ENCODE measurements at regions not wholly inside any gene's neighbourhood (a gene's known extent, or its start where the extent isn't known, plus 50 kb on each side); places are given as distances from the start of the nearest gene placed in this dataset.

DNA sequence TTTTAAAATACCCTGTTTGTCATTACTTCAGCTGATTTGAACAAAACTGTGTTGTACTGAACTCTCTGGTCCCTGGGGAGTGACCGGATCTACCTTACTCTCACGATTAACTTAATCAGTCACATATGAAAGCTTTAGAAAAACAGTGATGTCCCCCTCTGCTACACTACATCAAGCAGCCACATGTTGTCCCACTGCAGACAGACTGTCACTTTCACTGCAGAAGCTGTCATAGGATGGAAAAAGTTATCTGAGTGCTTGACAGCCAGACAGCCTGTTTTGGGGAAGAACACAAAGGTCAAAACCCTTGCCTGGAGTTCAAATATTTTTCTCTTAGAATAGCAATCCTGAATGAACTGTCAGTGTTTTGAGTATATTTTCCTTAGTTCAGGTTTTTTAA, 546.4 kb downstream of the DTWD2 start (continued):
- TF ChIP-seq EZH2 (IDR thresholded peaks at IDR 0.05; ENCODE audit: low read depth, unreplicated experiment) (no peak), JUNB (IDR thresholded peaks at IDR 0.05; ENCODE audit: unreplicated experiment) (no peak), EZH2phosphoT487 (IDR thresholded peaks at IDR 0.05; ENCODE audit: unreplicated experiment) (no peak)
- TF ChIP-seq, protein P1, sequence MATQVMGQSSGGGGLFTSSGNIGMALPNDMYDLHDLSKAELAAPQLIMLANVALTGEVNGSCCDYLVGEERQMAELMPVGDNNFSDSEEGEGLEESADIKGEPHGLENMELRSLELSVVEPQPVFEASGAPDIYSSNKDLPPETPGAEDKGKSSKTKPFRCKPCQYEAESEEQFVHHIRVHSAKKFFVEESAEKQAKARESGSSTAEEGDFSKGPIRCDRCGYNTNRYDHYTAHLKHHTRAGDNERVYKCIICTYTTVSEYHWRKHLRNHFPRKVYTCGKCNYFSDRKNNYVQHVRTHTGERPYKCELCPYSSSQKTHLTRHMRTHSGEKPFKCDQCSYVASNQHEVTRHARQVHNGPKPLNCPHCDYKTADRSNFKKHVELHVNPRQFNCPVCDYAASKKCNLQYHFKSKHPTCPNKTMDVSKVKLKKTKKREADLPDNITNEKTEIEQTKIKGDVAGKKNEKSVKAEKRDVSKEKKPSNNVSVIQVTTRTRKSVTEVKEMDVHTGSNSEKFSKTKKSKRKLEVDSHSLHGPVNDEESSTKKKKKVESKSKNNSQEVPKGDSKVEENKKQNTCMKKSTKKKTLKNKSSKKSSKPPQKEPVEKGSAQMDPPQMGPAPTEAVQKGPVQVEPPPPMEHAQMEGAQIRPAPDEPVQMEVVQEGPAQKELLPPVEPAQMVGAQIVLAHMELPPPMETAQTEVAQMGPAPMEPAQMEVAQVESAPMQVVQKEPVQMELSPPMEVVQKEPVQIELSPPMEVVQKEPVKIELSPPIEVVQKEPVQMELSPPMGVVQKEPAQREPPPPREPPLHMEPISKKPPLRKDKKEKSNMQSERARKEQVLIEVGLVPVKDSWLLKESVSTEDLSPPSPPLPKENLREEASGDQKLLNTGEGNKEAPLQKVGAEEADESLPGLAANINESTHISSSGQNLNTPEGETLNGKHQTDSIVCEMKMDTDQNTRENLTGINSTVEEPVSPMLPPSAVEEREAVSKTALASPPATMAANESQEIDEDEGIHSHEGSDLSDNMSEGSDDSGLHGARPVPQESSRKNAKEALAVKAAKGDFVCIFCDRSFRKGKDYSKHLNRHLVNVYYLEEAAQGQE (IDR thresholded peaks at IDR 0.05; ENCODE audit: unreplicated experiment) = no peak

DNA sequence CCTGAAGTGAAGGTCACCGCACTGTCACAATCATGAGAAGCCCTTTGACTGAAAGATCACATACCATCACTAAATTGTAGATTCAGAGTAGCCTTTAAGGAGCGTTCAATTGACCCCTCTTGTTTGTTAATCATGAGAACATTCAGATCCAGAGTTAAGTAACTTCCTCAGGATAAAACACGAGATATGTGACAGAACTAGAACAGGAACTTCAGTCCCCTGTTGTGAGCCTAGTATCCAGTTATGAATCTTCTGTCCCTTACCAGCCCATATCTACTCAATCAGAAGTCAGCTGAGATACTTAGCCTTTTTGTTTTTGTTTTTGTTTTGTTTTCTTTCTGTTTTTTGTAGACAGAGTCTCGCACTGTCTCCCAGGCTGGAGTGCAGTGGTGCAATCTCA, 547.3 kb downstream of the DTWD2 start:
- no peaks in the 10 kb centered on the region for H3F3A ChIP-seq (replicated peaks; ENCODE audit: low read depth)
- H3K4me1 ChIP-seq (ENCODE audit: insufficient read depth) = peaks cover 22% of the 10 kb centered on the region
- Mint-ChIP-seq H3K27me3 (ENCODE audit: insufficient read depth, low read depth, poor library complexity) (no peaks in the 10 kb centered on the region), H3K4me3 (no peak overlapping the region), H3K4me1 (peaks cover 21% of the 10 kb centered on the region), H3K27ac (peak overlapping the region; percentile 52; the same call in 1 of the 2 replicates), H3K36me3 (ENCODE audit: low read depth) (peaks cover 9% of the 10 kb centered on the region; the same call in 1 of the 3 replicates), H3K9me3 (peaks cover 4% of the 10 kb centered on the region; the same call in 1 of the 3 replicates)
- no peak overlapping the region for H3K27ac ChIP-seq (ENCODE audit: low read depth)
- no peaks in the 10 kb centered on the region for H4K20me1 ChIP-seq (replicated peaks; ENCODE audit: insufficient read depth)
- ATAC-seq = no peak
- no peak for DNase-seq (ENCODE audit: low spot score)
- H3K9me2 ChIP-seq (ENCODE audit: insufficient read depth) = no peaks in the 10 kb centered on the region
- no peaks in the 10 kb centered on the region for H3K27me3 ChIP-seq (ENCODE audit: insufficient read depth)
- no peaks in the 10 kb centered on the region for H3K79me2 ChIP-seq (replicated peaks; ENCODE audit: insufficient read depth)
- H3K4me2 ChIP-seq = no peak overlapping the region
- H3K36me3 ChIP-seq (ENCODE audit: insufficient read depth) = no peaks in the 10 kb centered on the region
- no peak overlapping the region for H2AFZ ChIP-seq
- H3K4me3 ChIP-seq = no peak overlapping the region
- TF ChIP-seq CREB1 (CRISPR knock-in tag; IDR thresholded peaks at IDR 0.05; ENCODE audit: low read depth) (no peak), POLR2AphosphoS5 (IDR thresholded peaks at IDR 0.05; ENCODE audit: low read depth) (no peak), NANOG (IDR thresholded peaks at IDR 0.05; ENCODE audit: borderline replicate concordance) (no peak), STAT1 (IDR thresholded peaks at IDR 0.05; ENCODE audit: unreplicated experiment) (no peak), ZNF331 (CRISPR knock-in tag; IDR thresholded peaks at IDR 0.05; ENCODE audit: low read depth) (no peak)
- TF ChIP-seq, protein P2, sequence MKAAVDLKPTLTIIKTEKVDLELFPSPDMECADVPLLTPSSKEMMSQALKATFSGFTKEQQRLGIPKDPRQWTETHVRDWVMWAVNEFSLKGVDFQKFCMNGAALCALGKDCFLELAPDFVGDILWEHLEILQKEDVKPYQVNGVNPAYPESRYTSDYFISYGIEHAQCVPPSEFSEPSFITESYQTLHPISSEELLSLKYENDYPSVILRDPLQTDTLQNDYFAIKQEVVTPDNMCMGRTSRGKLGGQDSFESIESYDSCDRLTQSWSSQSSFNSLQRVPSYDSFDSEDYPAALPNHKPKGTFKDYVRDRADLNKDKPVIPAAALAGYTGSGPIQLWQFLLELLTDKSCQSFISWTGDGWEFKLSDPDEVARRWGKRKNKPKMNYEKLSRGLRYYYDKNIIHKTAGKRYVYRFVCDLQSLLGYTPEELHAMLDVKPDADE (IDR thresholded peaks at IDR 0.05) = no peak
- TF ChIP-seq, protein P3, sequence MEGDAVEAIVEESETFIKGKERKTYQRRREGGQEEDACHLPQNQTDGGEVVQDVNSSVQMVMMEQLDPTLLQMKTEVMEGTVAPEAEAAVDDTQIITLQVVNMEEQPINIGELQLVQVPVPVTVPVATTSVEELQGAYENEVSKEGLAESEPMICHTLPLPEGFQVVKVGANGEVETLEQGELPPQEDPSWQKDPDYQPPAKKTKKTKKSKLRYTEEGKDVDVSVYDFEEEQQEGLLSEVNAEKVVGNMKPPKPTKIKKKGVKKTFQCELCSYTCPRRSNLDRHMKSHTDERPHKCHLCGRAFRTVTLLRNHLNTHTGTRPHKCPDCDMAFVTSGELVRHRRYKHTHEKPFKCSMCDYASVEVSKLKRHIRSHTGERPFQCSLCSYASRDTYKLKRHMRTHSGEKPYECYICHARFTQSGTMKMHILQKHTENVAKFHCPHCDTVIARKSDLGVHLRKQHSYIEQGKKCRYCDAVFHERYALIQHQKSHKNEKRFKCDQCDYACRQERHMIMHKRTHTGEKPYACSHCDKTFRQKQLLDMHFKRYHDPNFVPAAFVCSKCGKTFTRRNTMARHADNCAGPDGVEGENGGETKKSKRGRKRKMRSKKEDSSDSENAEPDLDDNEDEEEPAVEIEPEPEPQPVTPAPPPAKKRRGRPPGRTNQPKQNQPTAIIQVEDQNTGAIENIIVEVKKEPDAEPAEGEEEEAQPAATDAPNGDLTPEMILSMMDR (conservative IDR thresholded peaks at IDR 0.05; ENCODE audit: low read depth in 2 of 2) = no peak
- TF ChIP-seq, protein P1 (IDR thresholded peaks at IDR 0.05; ENCODE audit: unreplicated experiment) = no peak

Measured in GM23338 (cell line).